Testis (tissue), 2 donors: ENCODE measurements at regions not wholly inside any gene's neighbourhood (a gene's known extent, or its start where the extent isn't known, plus 50 kb on each side); places are given as distances from the start of the nearest gene placed in this dataset.

Experiments used
- CTCF ChIP-seq, 3 experiments: fragments of 450-650 bp in 2 of 3; fragments of 200-600 bp in 1 of 3; sonication (generic) in 1 of 3; IDR thresholded peaks; one replicate each; pipeline ENCODE4 v1.5.1; 2016 to 2019; ENCODE audit warnings: antibody characterized with exemption in 3 of 3, mild to moderate bottlenecking in 2 of 3, moderate library complexity in 1 of 3
- POLR2A ChIP-seq: fragments of 450-650 bp; IDR thresholded peaks from one replicate; pipeline ENCODE4 v1.6.1; 2017; ENCODE audit warnings: antibody characterized with exemption, mild to moderate bottlenecking, moderate library complexity

DNA sequence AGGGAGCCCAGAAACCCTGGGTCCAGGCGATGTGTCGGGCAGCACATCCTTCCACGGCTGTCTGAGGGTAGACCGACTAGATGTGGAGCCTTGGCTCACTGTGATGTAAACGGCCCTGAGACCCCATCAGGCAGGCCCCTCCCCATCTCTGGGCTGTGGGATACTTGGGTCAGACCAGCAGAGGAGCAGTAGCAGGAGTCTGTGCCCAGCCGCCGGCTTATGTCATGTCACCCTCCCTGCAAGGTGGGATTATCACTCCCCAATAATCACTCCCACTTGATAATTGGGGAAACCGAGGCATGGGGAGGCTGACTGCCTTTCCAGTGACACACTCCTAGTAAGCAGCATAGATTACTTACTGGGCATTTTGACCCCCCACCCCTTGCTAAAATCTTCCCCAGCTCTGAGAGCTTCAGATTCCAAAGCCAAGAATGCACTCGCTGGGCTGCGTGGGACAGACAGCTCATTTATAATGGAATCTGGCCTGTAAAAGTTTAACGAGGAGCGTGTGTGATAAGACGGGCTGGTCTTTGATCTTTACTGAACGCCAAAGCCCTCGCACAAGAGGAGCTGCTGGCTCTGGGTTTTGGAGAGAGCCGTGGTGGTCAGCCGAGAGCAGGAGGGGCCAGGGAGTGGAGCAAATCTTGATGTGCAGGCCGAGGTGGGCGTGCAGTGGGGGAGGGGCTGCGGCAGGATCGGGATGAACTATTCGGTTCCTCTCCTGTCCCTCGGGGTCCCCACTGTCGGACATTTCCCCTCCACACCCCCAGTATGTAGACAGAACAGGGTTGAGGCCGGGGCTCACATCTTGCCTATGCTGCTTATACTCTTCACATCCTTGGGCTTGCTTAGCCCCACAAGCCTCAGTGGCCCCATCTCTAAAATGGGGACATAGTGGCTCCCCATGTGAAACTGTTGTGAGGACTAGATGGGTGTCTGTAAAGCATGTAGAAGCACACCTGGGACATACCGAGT, 200.0 kb downstream of the GLI2 start:
- TF ChIP-seq CTCF (IDR thresholded peaks at IDR 0.05) (no peak), POLR2A (no peak)
